CD4-positive, CD25-positive, alpha-beta regulatory T cell (primary cell): ENCODE measurements at regions not wholly inside any gene's neighbourhood (a gene's known extent, or its start where the extent isn't known, plus 50 kb on each side); places are given as distances from the start of the nearest gene placed in this dataset.
"Not testable (repeated sequence)": the region's sequence is repeated elsewhere in the genome, so short reads cannot be mapped to it uniquely, and the experiment has no call there.

Experiments
- ATAC-seq, 2 donors: fragments of 150-1000 bp; cut with Tn5 transposase; one replicate each; pipeline ENCODE4 v1.10.0; 2021; ENCODE audit warnings: low read depth in 2 of 2, moderate number of reproducible peaks in 2 of 2, moderate library complexity in 1 of 2
- DNase-seq, 3 donors: peaks; one replicate each; pipeline versions ENCODE4 v3.0.0 to v3.0.0-alpha.2; 2012 to 2022; ENCODE audit warnings: mixed read lengths in 1 of 3
- H3K27ac ChIP-seq: one replicate; pipeline ENCODE4 v1.7.0; 2013; ENCODE audit warnings: mild to moderate bottlenecking, low read length; ENCODE audit not compliant: insufficient read depth, poor library complexity, severe bottlenecking
- H3K27me3 ChIP-seq: one replicate; pipeline ENCODE4 v1.7.0; 2013; ENCODE audit warnings: low read length; ENCODE audit not compliant: control insufficient read depth, insufficient read depth
- H3K36me3 ChIP-seq: one replicate; pipeline ENCODE4 v1.7.0; 2013; ENCODE audit warnings: mild to moderate bottlenecking, low read length, moderate library complexity; ENCODE audit not compliant: control insufficient read depth, insufficient read depth
- H3K4me1 ChIP-seq: 2 replicates; pipeline ENCODE4 v1.7.0; 2013; ENCODE audit warnings: mild to moderate bottlenecking, low read length; ENCODE audit not compliant: insufficient read depth, control insufficient read depth, poor library complexity, severe bottlenecking
- H3K4me3 ChIP-seq: one replicate; pipeline ENCODE4 v1.7.0; 2013; ENCODE audit warnings: low read depth, mild to moderate bottlenecking, low read length, moderate library complexity
- H3K9me3 ChIP-seq, 2 experiments: 1 replicate in 1 of 2; 2 replicates in 1 of 2; pipeline ENCODE4 v1.7.0; 2013; ENCODE audit warnings: low read length in 2 of 2, mild to moderate bottlenecking in 1 of 2, moderate library complexity in 1 of 2; ENCODE audit not compliant: control insufficient read depth in 2 of 2
- H3K27ac Mint-ChIP-seq, 3 donors: one replicate each; pipeline ENCODE4 v1.8.0; 2020 to 2022; ENCODE audit warnings: mild to moderate bottlenecking in 3 of 3, mixed read lengths in 3 of 3, moderate library complexity in 2 of 3
- H3K27me3 Mint-ChIP-seq: one replicate; pipeline ENCODE4 v1.8.0; 2022; ENCODE audit warnings: mild to moderate bottlenecking, mixed read lengths
- H3K36me3 Mint-ChIP-seq: one replicate; pipeline ENCODE4 v1.8.0; 2020; ENCODE audit warnings: mixed read lengths
- H3K4me1 Mint-ChIP-seq, 4 donors: one replicate each; pipeline ENCODE4 v1.8.0; 2020 to 2022; ENCODE audit warnings: mixed read lengths in 4 of 4, mild to moderate bottlenecking in 1 of 4
- H3K4me3 Mint-ChIP-seq, 4 donors: one replicate each; pipeline ENCODE4 v1.8.0; 2020 to 2022; ENCODE audit warnings: mild to moderate bottlenecking in 4 of 4, mixed read lengths in 4 of 4, moderate library complexity in 3 of 4
- H3K9me3 Mint-ChIP-seq, 7 donors: one replicate each; pipeline ENCODE4 v1.8.0; 2020 to 2022; ENCODE audit warnings: mixed read lengths in 7 of 7, mild to moderate bottlenecking in 3 of 7, moderate library complexity in 2 of 7

GRCh38 chr3:166864473-166865467 is 515.3 kb downstream of the ZBBX start:
- Mint-ChIP-seq H3K27me3 (no peaks in the 10 kb centered on the region), H3K4me1 (no peaks in the 10 kb centered on the region), H3K27ac (no peak overlapping the region), H3K36me3 (no peaks in the 10 kb centered on the region), H3K4me3 (no peak overlapping the region), H3K9me3 (peaks cover 0 to 10% (median 2%) of the 10 kb centered on the region in 7 donors)
- Histone ChIP-seq H3K27me3 (no peaks in the 10 kb centered on the region), H3K27ac (no peak overlapping the region), H3K4me3 (no peak overlapping the region), H3K4me1 (no peaks in the 10 kb centered on the region), H3K36me3 (no peaks in the 10 kb centered on the region), H3K9me3 (peaks cover 0 to 13% of the 10 kb centered on the region in 2 experiments)
- ATAC-seq (no peak), DNase-seq (no peak)

- Histone ChIP-seq H3K4me1 (no peaks in the 10 kb centered on the region), H3K27me3 (no peaks in the 10 kb centered on the region), H3K27ac (no peak overlapping the region), H3K9me3 (peaks cover 0 to 5% of the 10 kb centered on the region in 2 experiments), H3K4me3 (no peak overlapping the region), H3K36me3 (no peaks in the 10 kb centered on the region)
- Mint-ChIP-seq H3K4me3 (no peak overlapping the region), H3K27ac (no peak overlapping the region), H3K27me3 (no peaks in the 10 kb centered on the region), H3K4me1 (no peaks in the 10 kb centered on the region), H3K36me3 (no peaks in the 10 kb centered on the region), H3K9me3 (peaks cover 0 to 7% (median 0%) of the 10 kb centered on the region in 7 donors)
- no peak for DNase-seq
- no peak for ATAC-seq
These were observed 519.9 kb downstream of the ZBBX start for GRCh38 chr3:166860217-166860616.

- H3K27ac ChIP-seq = no peak overlapping the region
- H3K36me3 ChIP-seq = no peaks in the 10 kb centered on the region
- H3K4me1 Mint-ChIP-seq = no peaks in the 10 kb centered on the region
- H3K27me3 Mint-ChIP-seq = no peaks in the 10 kb centered on the region
- H3K9me3 ChIP-seq = peaks cover 1 to 5% of the 10 kb centered on the region in 2 experiments
- H3K9me3 Mint-ChIP-seq = peaks cover 3 to 12% (median 9%) of the 10 kb centered on the region in 7 donors
- H3K27me3 ChIP-seq = no peaks in the 10 kb centered on the region
- no peak overlapping the region for H3K4me3 Mint-ChIP-seq
- H3K4me3 ChIP-seq = no peak overlapping the region
- no peak overlapping the region for H3K27ac Mint-ChIP-seq
- H3K36me3 Mint-ChIP-seq = no peaks in the 10 kb centered on the region
- H3K4me1 ChIP-seq = no peaks in the 10 kb centered on the region
- no peak for ATAC-seq
- DNase-seq = no peak
These were observed 535.8 kb downstream of the ZBBX start for GRCh38 chr3:166844329-166844728.

GRCh38 chr3:166842784-166843183 is 537.3 kb downstream of the ZBBX start:
- DNase-seq, H3K27me3 Mint-ChIP-seq, ATAC-seq, H3K27ac Mint-ChIP-seq, H3K4me3 Mint-ChIP-seq, H3K4me3 ChIP-seq, H3K36me3 Mint-ChIP-seq, H3K9me3 ChIP-seq, H3K4me1 Mint-ChIP-seq, H3K27ac ChIP-seq, H3K36me3 ChIP-seq, H3K4me1 ChIP-seq, H3K27me3 ChIP-seq: not testable (repeated sequence)
- H3K9me3 Mint-ChIP-seq = peaks cover 5 to 12% (median 7%) of the 10 kb centered on the region in 7 donors

GRCh38 chr3:166837535-166837934 is 542.6 kb downstream of the ZBBX start:
- no peaks in the 10 kb centered on the region for H3K36me3 Mint-ChIP-seq
- no peaks in the 10 kb centered on the region for H3K4me1 ChIP-seq
- H3K36me3 ChIP-seq = no peaks in the 10 kb centered on the region
- no peak overlapping the region for H3K4me3 Mint-ChIP-seq
- no peaks in the 10 kb centered on the region for H3K27me3 ChIP-seq
- no peaks in the 10 kb centered on the region for H3K4me1 Mint-ChIP-seq
- no peak overlapping the region for H3K4me3 ChIP-seq
- peaks cover 0 to 9% of the 10 kb centered on the region in 2 experiments for H3K9me3 ChIP-seq
- DNase-seq (no peak), ATAC-seq (no peak)
- H3K27me3 Mint-ChIP-seq = no peaks in the 10 kb centered on the region
- H3K9me3 Mint-ChIP-seq = peaks cover 0 to 10% (median 4%) of the 10 kb centered on the region in 7 donors
- no peak overlapping the region for H3K27ac Mint-ChIP-seq
- H3K27ac ChIP-seq = no peak overlapping the region

- DNase-seq (no peak), ATAC-seq (no peak)
- Histone ChIP-seq H3K9me3 (peaks cover 0 to 9% of the 10 kb centered on the region in 2 experiments), H3K4me3 (no peak overlapping the region), H3K27me3 (no peaks in the 10 kb centered on the region), H3K27ac (no peak overlapping the region), H3K4me1 (no peaks in the 10 kb centered on the region), H3K36me3 (no peaks in the 10 kb centered on the region)
- Mint-ChIP-seq H3K36me3 (no peaks in the 10 kb centered on the region), H3K4me3 (no peak overlapping the region), H3K4me1 (no peaks in the 10 kb centered on the region), H3K9me3 (peaks cover 0 to 10% (median 4%) of the 10 kb centered on the region in 7 donors), H3K27ac (no peak overlapping the region), H3K27me3 (no peaks in the 10 kb centered on the region)
These were observed 543.3 kb downstream of the ZBBX start for GRCh38 chr3:166836836-166837235.

GRCh38 chr3:166829896-166830295 is 550.2 kb downstream of the ZBBX start:
- no peak overlapping the region for H3K4me3 ChIP-seq
- H3K27me3 ChIP-seq = no peaks in the 10 kb centered on the region
- H3K9me3 Mint-ChIP-seq = peaks cover 0 to 14% (median 8%) of the 10 kb centered on the region in 7 donors
- H3K36me3 ChIP-seq = no peaks in the 10 kb centered on the region
- ATAC-seq (no peak), DNase-seq (no peak)
- no peak overlapping the region for H3K4me3 Mint-ChIP-seq
- no peak overlapping the region for H3K27ac Mint-ChIP-seq
- H3K4me1 ChIP-seq = no peaks in the 10 kb centered on the region
- H3K36me3 Mint-ChIP-seq = no peaks in the 10 kb centered on the region
- H3K9me3 ChIP-seq = no peaks in the 10 kb centered on the region
- H3K4me1 Mint-ChIP-seq = no peaks in the 10 kb centered on the region
- H3K27ac ChIP-seq = no peak overlapping the region
- H3K27me3 Mint-ChIP-seq = no peaks in the 10 kb centered on the region

GRCh38 chr3:166818464-166818863 is 561.6 kb downstream of the ZBBX start:
- Mint-ChIP-seq H3K9me3 (peaks cover 2 to 13% (median 6%) of the 10 kb centered on the region in 7 donors), H3K27me3 (no peaks in the 10 kb centered on the region), H3K36me3 (no peaks in the 10 kb centered on the region), H3K4me3 (no peak overlapping the region), H3K27ac (no peak overlapping the region), H3K4me1 (no peaks in the 10 kb centered on the region)
- no peak overlapping the region for H3K27ac ChIP-seq
- no peak for DNase-seq
- no peak overlapping the region for H3K4me3 ChIP-seq
- no peaks in the 10 kb centered on the region for H3K36me3 ChIP-seq
- H3K27me3 ChIP-seq = no peaks in the 10 kb centered on the region
- H3K9me3 ChIP-seq = peaks cover 0 to 3% of the 10 kb centered on the region in 2 experiments
- ATAC-seq = no peak
- H3K4me1 ChIP-seq = no peaks in the 10 kb centered on the region
